ENCODE measurements at regions not wholly inside any gene's neighbourhood (a gene's known extent, or its start where the extent isn't known, plus 50 kb on each side); places are given as distances from the start of the nearest gene placed in this dataset.

DNA sequence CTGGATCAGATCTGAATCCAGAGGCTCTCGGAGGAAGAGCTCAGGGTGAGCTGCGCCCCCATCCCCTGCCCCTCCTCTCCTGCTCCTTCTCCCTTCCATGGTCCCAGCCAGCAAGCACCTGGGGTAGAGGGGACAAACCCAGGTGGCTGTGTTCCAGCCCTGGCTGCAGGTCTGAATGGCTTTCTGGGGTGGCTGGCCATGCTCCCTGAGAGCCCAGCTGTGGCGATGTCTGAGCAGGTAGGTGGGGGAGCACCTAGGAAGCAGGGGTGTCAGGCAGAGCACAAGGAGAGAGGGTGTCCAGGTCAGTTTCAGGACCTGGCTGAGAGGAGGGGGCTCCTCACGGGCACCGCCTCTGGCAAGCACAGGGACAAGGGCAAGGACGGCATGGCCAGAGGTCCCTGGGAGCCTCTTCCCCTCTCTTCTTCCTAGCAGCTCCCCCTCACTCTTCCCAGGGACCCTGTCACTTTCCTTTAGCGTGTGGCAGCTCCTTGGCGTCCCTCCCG is 310.0 kb downstream of the SEC14L1 start:
- DNase-seq = no peak

DNA sequence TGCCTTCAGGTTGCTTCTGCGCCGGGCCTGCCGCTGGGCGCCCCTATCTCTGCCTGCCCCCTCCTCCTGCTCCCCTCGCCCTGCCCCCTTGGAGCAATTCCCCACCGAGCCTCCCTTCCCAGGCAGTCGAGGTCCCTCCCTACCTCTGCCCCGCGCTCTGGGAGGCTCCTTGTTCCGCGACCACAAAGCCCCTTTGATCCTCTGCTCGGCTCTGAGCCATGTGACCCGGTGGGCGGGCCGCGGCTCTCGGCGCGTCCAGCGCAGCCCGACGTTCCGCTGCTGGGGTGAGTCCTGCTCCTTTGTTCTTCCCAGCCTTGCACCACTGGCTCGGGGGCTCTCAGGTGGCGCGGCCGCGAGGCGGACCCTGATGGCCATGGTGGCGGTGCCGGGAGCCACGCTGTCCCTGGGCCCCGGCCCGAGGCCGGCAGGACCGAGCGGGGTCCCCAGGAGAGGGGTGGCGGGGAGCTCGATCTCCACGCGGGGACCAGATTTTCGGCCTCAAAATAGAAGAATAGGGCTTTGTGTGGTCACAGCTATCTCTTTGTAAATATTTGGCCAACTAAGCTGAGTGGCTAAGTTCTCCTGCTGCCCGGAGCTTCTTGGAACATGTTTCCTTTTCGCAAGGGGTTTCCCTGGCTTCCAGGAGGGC is 310.6 kb downstream of the SEC14L1 start:
- DNase-seq = no peak

- DNase-seq = no peak
These were observed 311.4 kb downstream of the SEC14L1 start for GRCh38 chr17:77451894-77452852.

GRCh38 chr17:77453613-77454241 is 313.0 kb downstream of the SEC14L1 start:
- DNase-seq = no peak

GRCh38 chr17:77454242-77455095 is 313.7 kb downstream of the SEC14L1 start:
- DNase-seq = no peak

- no peak for DNase-seq
These were observed 314.5 kb downstream of the SEC14L1 start for GRCh38 chr17:77455111-77455890.

- DNase-seq = no peak
These were observed 315.1 kb downstream of the SEC14L1 start for GRCh38 chr17:77455891-77456260.

- no peak for DNase-seq
These were observed 315.6 kb downstream of the SEC14L1 start for GRCh38 chr17:77456271-77456950.

GRCh38 chr17:77456951-77457548 is 316.3 kb downstream of the SEC14L1 start:
- no peak for DNase-seq

GRCh38 chr17:77457572-77458201 is 316.9 kb downstream of the SEC14L1 start:
- no peak for DNase-seq

- no peak for DNase-seq
These were observed 317.6 kb downstream of the SEC14L1 start for GRCh38 chr17:77458202-77459017.

DNA sequence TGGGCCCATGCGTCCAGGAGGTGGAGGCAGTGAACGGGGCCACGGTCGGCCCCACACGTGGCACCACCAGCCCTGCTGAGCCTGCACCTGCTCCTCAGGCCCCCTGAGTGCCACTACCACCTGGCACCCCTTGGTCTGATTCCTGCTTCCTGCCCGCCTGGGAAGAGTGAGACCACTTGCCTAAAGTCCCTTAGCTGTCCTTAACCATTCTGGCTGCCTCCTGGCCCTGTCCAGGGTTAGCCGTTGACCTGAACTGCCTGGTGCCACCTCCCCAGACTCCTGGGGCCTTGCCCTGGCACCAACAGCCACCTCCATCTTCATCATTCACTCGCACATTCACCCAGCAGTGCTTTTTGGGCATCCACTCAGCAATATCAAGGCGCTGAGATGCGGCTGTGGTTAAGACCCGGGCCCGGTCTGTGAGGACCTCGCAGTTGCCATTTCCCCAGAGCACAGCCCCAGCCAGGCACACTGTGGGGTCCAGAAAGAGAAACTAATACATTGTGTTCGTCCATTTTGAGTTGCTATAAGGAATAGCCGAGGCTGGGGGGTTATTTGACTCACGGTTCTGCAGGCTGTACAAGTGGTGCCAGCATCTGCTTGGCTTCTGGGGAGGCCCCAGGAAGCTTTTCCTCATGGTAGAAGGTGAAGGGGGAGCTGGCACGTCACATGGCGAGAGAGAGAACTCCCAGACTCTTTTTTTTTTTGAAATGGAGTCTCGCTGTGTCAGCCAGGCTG is 318.4 kb downstream of the SEC14L1 start:
- no peak for DNase-seq

- DNase-seq = no peak
These were observed 319.8 kb downstream of the SEC14L1 start for GRCh38 chr17:77460514-77461046.

DNA sequence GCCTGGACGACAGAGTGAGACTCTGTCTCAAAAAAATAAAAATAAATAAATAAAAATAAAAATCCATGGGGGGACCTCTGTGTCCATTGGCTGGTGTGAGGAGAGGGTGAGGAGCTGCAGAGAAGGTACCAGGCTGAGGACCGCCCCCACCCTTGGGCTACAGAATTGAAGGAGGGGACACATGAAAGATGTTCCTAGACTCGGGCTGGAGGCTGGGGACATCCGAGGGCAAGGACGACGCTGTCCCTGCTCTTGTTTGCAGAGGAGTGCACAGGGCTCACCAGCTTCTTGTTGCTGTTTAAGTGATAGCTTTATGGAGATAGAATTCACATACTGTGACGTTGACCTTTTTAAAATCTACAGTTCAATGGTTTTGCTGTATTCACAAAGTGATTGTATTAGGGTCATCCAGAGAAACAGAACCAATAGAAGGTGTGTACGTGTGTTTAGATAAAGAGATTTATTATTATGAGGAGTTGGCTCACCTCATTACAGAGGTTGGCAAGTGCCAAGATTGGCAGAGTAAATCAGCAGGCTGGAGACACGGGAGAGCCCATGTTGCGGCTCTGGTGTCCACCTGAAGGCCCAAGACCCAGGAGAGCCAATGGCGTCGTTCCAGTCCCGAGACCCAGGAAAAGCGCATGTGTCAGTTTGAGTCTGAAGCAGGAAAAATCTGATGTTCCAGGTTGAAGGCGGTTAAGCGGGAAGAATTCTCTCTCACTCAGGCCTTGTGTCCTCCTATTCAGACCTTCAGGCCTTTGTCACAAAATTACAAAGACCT is 320.7 kb downstream of the SEC14L1 start:
- no peak for DNase-seq

- no peak for DNase-seq
These were observed 321.3 kb downstream of the SEC14L1 start for GRCh38 chr17:77462090-77462489.

GRCh38 chr17:77462553-77463497 is 322.1 kb downstream of the SEC14L1 start:
- no peak for DNase-seq
